HG02970 (cell line): ENCODE measurements at regions not wholly inside any gene's neighbourhood (a gene's known extent, or its start where the extent isn't known, plus 50 kb on each side); places are given as distances from the start of the nearest gene placed in this dataset.

Source experiments
- ATAC-seq: cut with Tn5 transposase; IDR thresholded peaks from one replicate; pipeline ENCODE4 v1.9.1; 2021; ENCODE audit warnings: mild to moderate bottlenecking, moderate library complexity, moderate number of reproducible peaks; ENCODE audit not compliant: unreplicated experiment, low FRiP score

- no peak for ATAC-seq
Measured at GRCh38 chr13:106072014-106072413, 463.4 kb downstream of the EFNB2 start.

- no peak for ATAC-seq
Measured at GRCh38 chr13:106063591-106064313, 471.7 kb downstream of the EFNB2 start.

GRCh38 chr13:106061781-106062180 is 473.7 kb downstream of the EFNB2 start:
- ATAC-seq = no peak

GRCh38 chr13:106056851-106057250 is 478.6 kb downstream of the EFNB2 start:
- no peak for ATAC-seq

- no peak for ATAC-seq
Measured at GRCh38 chr13:106052200-106052767, 483.2 kb downstream of the EFNB2 start.

GRCh38 chr13:106049171-106049570 is 486.3 kb downstream of the EFNB2 start:
- ATAC-seq = no peak

- no peak for ATAC-seq
Measured at GRCh38 chr13:106048386-106048785, 487.1 kb downstream of the EFNB2 start.

GRCh38 chr13:106047859-106048258 is 487.6 kb downstream of the EFNB2 start:
- ATAC-seq = no peak

GRCh38 chr13:106042996-106043581 is 492.4 kb downstream of the EFNB2 start:
- ATAC-seq = no peak

GRCh38 chr13:106041445-106041844 is 494.0 kb downstream of the EFNB2 start:
- ATAC-seq = no peak

GRCh38 chr13:106038752-106039151 is 496.7 kb downstream of the EFNB2 start:
- no peak for ATAC-seq

- no peak for ATAC-seq
Measured at GRCh38 chr13:106036870-106037269, 498.6 kb downstream of the EFNB2 start.

- ATAC-seq = no peak
Measured at GRCh38 chr13:106034201-106034600, 501.3 kb downstream of the EFNB2 start.

- ATAC-seq = no peak
Measured at GRCh38 chr13:106033659-106034058, 501.8 kb downstream of the EFNB2 start.

GRCh38 chr13:106032441-106032840 is 503.0 kb downstream of the EFNB2 start:
- ATAC-seq = no peak

- ATAC-seq = no peak
Measured at GRCh38 chr13:106029676-106030290, 505.7 kb downstream of the EFNB2 start.

- no peak for ATAC-seq
Measured at GRCh38 chr13:106028911-106029310, 506.6 kb downstream of the EFNB2 start.

GRCh38 chr13:106011600-106011999 is 523.9 kb downstream of the EFNB2 start:
- no peak for ATAC-seq

GRCh38 chr13:106010836-106011235 is 524.6 kb downstream of the EFNB2 start:
- no peak for ATAC-seq

- ATAC-seq = no peak
Measured at GRCh38 chr13:106008540-106008939, 526.9 kb downstream of the EFNB2 start.

GRCh38 chr13:106007156-106007555 is 528.3 kb downstream of the EFNB2 start:
- no peak for ATAC-seq
